DMS53 treated with DMSO at 0.1 percent for 48 hours (cell line): ENCODE measurements at regions not wholly inside any gene's neighbourhood (a gene's known extent, or its start where the extent isn't known, plus 50 kb on each side); places are given as distances from the start of the nearest gene placed in this dataset.
"Not testable (repeated sequence)": the region's sequence is repeated elsewhere in the genome, so short reads cannot be mapped to it uniquely, and the experiment has no call there.

Experiments used
- DNase-seq: peaks from one replicate; lab custom pipeline; 2025; ENCODE audit not compliant: unreplicated experiment; lab: John Stamatoyannopoulos, UW

- not testable (repeated sequence) for DNase-seq
These were observed 198.2 kb upstream of the NPAP1 start for GRCh38 chr15:24477107-24478025.

GRCh38 chr15:24485885-24486567 is 189.5 kb upstream of the NPAP1 start:
- not testable (repeated sequence) for DNase-seq

- not testable (repeated sequence) for DNase-seq
These were observed 187.2 kb upstream of the NPAP1 start for GRCh38 chr15:24488164-24488907.

GRCh38 chr15:24505216-24505615 is 170.4 kb upstream of the NPAP1 start:
- DNase-seq: not testable (repeated sequence)

- not testable (repeated sequence) for DNase-seq
These were observed 165.9 kb upstream of the NPAP1 start for GRCh38 chr15:24509714-24510113.

- DNase-seq: not testable (repeated sequence)
These were observed 164.0 kb upstream of the NPAP1 start for GRCh38 chr15:24511598-24511997.

GRCh38 chr15:24518772-24519171 is 156.8 kb upstream of the NPAP1 start:
- DNase-seq: not testable (repeated sequence)

- DNase-seq: not testable (repeated sequence)
These were observed 144.3 kb upstream of the NPAP1 start for GRCh38 chr15:24531235-24531634.

- not testable (repeated sequence) for DNase-seq
These were observed 141.5 kb upstream of the NPAP1 start for GRCh38 chr15:24534032-24534431.

- not testable (repeated sequence) for DNase-seq
These were observed 118.3 kb upstream of the NPAP1 start for GRCh38 chr15:24557281-24557680.

- DNase-seq: no peak
These were observed 67.9 kb upstream of the NPAP1 start for GRCh38 chr15:24607636-24608035.

GRCh38 chr15:24617646-24618045 is 57.9 kb upstream of the NPAP1 start:
- no peak for DNase-seq

GRCh38 chr15:24621630-24622215 is 53.9 kb upstream of the NPAP1 start:
- no peak for DNase-seq
